Endothelial cell of umbilical vein (primary cell): ENCODE measurements at regions not wholly inside any gene's neighbourhood (a gene's known extent, or its start where the extent isn't known, plus 50 kb on each side); places are given as distances from the start of the nearest gene placed in this dataset.

ENCODE experiments used
- BruUV-seq: library from RNA; stranded (reverse); fragments of 400-500 nt; replicated peaks from 2 replicates; lab custom pipeline; 2021; lab: Mats Ljungman, UMichigan
- CTCF ChIA-PET: fragments of 300-600, 350-600 bp; sonication (Branson Sonifier 250); formaldehyde crosslinking; loops from one replicate; lab custom pipeline; 2021; ENCODE audit warnings: antibody characterized with exemption, inconsistent platforms; lab: Charles Lee
- POLR2A ChIA-PET: fragments of 300-600, 350-600 bp; sonication (Branson Sonifier 250); formaldehyde crosslinking; loops from one replicate; lab custom pipeline; 2021; ENCODE audit warnings: antibody characterized with exemption, inconsistent platforms; lab: Charles Lee
- DNase-seq: peaks from one replicate; pipeline ENCODE4 v3.0.0-alpha.2; 2011; ENCODE audit warnings: low read depth, low spot score
- FAIRE-seq: peaks from 2 replicates; lab custom pipeline; 2011; peaks lifted over from hg19 to GRCh38; lab: Jason Lieb, UNC
- H2AFZ ChIP-seq: 2 replicates; pipeline ENCODE4 v1.6.0; 2012; ENCODE audit warnings: low read depth, low read length, control low read depth, inconsistent platforms
- H3K27ac ChIP-seq: 2 replicates; pipeline ENCODE4 v1.5.1; 2011; ENCODE audit warnings: low read depth, mild to moderate bottlenecking, control low read depth, low read length, moderate library complexity; ENCODE audit not compliant: insufficient read depth
- H3K27me3 ChIP-seq, 2 experiments: 2 replicates each; pipeline versions ENCODE4 v1.6.0 to v1.6.1; 2011; ENCODE audit warnings: low read length in 2 of 2, mixed read lengths in 1 of 2; ENCODE audit not compliant: control insufficient read depth in 2 of 2, insufficient read depth in 2 of 2
- H3K36me3 ChIP-seq, 2 experiments: 2 replicates in 1 of 2; 3 replicates in 1 of 2; pipeline ENCODE4 v1.5.1; 2011; ENCODE audit warnings: low read length in 2 of 2, mild to moderate bottlenecking in 1 of 2, moderate library complexity in 1 of 2; ENCODE audit not compliant: control insufficient read depth in 2 of 2, insufficient read depth in 2 of 2; ENCODE audit errors: extremely low read depth in 1 of 2
- H3K4me1 ChIP-seq: 3 replicates; pipeline ENCODE4 v1.5.1; 2011; ENCODE audit warnings: mild to moderate bottlenecking, low read length; ENCODE audit not compliant: control insufficient read depth, insufficient read depth; ENCODE audit errors: extremely low read depth
- H3K4me2 ChIP-seq: 2 replicates; pipeline ENCODE4 v1.6.1; 2011; ENCODE audit warnings: low read length, control low read depth, mixed read lengths; ENCODE audit not compliant: insufficient read depth
- H3K4me3 ChIP-seq, 3 experiments: fragments of 200-600 bp in 1 of 3; sonication (generic), shearing (Covaris generic) in 1 of 3; replicated peaks in 1 of 3; 2 replicates each; pipeline ENCODE4 v1.5.1; 2011 to 2016; ENCODE audit warnings: control low read depth in 3 of 3, low read length in 3 of 3, mild to moderate bottlenecking in 2 of 3, inconsistent platforms in 1 of 3, low read depth in 1 of 3, moderate library complexity in 1 of 3; ENCODE audit not compliant: insufficient read depth in 1 of 3
- H3K79me2 ChIP-seq: 2 replicates; pipeline ENCODE4 v1.6.0; 2012; ENCODE audit warnings: low read length, inconsistent platforms; ENCODE audit not compliant: control insufficient read depth, insufficient read depth
- H3K9ac ChIP-seq: replicated peaks from 2 replicates; pipeline ENCODE3; 2011; ENCODE audit warnings: low read length, control low read depth; ENCODE audit not compliant: insufficient read depth; ENCODE audit errors: extremely low read depth
- H3K9me1 ChIP-seq: replicated peaks from 3 replicates; pipeline ENCODE4 v1.6.0; 2011; ENCODE audit warnings: mild to moderate bottlenecking, low read length; ENCODE audit not compliant: control insufficient read depth, insufficient read depth; ENCODE audit errors: extremely low read depth
- H3K9me3 ChIP-seq: replicated peaks from 2 replicates; pipeline ENCODE4 v1.5.1; 2012; ENCODE audit warnings: low read length, inconsistent platforms; ENCODE audit not compliant: control insufficient read depth, insufficient read depth
- H4K20me1 ChIP-seq: replicated peaks from 2 replicates; pipeline ENCODE3; 2011; ENCODE audit warnings: mild to moderate bottlenecking, low read length; ENCODE audit not compliant: control insufficient read depth, insufficient read depth; ENCODE audit errors: extremely low read depth
- CTCF ChIP-seq, 2 donors: IDR thresholded peaks; 1 replicate in 1 of 2; 2 replicates in 1 of 2; pipeline ENCODE4 v1.5.1; 2011; ENCODE audit warnings: low read length in 2 of 2, mild to moderate bottlenecking in 2 of 2, moderate library complexity in 2 of 2, control low read depth in 1 of 2, inconsistent platforms in 1 of 2, low read depth in 1 of 2; ENCODE audit not compliant: insufficient read depth in 1 of 2; ENCODE audit errors: extremely low read depth in 1 of 2
- EZH2 ChIP-seq: IDR thresholded peaks from 2 replicates; pipeline ENCODE4 v1.6.1; 2012; ENCODE audit warnings: borderline replicate concordance, low read depth, mild to moderate bottlenecking, moderate library complexity, low read length, inconsistent platforms; ENCODE audit not compliant: severe bottlenecking
- FOS ChIP-seq: IDR thresholded peaks from 2 replicates; pipeline ENCODE4 v1.6.1; 2011; ENCODE audit warnings: mild to moderate bottlenecking, low read length, moderate library complexity, borderline replicate concordance; ENCODE audit not compliant: insufficient read depth
- GATA2 ChIP-seq: IDR thresholded peaks from 2 replicates; pipeline ENCODE4 v1.7.0; 2011; ENCODE audit warnings: low read depth, mild to moderate bottlenecking, moderate library complexity, mixed read lengths, low read length; ENCODE audit not compliant: insufficient read length, insufficient read depth
- JUN ChIP-seq: IDR thresholded peaks from 2 replicates; pipeline ENCODE4 v1.6.1; 2011; ENCODE audit warnings: borderline replicate concordance, low read depth; ENCODE audit not compliant: insufficient read length, insufficient read depth
- MAX ChIP-seq: IDR thresholded peaks from 2 replicates; pipeline ENCODE4 v1.6.1; 2011; ENCODE audit not compliant: insufficient read depth, insufficient read length
- MYC ChIP-seq: IDR thresholded peaks from one replicate; pipeline ENCODE4 v1.6.1; 2011; ENCODE audit warnings: mild to moderate bottlenecking, low read depth, low read length
- POLR2A ChIP-seq: IDR thresholded peaks from 2 replicates; pipeline ENCODE4 v1.6.1; 2012; ENCODE audit warnings: low read depth, mild to moderate bottlenecking, control low read depth, low read length
- POLR2AphosphoS5 ChIP-seq: IDR thresholded peaks from 2 replicates; pipeline ENCODE4 v1.6.1; 2012; ENCODE audit warnings: low read depth, mild to moderate bottlenecking, control low read depth, low read length, moderate library complexity; ENCODE audit not compliant: insufficient read depth
- dilution Hi-C: fragments of 300-500 bp; cut with MboI; formaldehyde crosslinking; loops from one replicate; pipeline ENCODE4 v1.15.0; 2019; ENCODE audit warnings: low sequenced_read_pairs; ENCODE audit not compliant: extremely low pct_ligation_motif_present
- intact Hi-C: fragments of 100-400 bp; cut with micrococcal nuclease; formaldehyde crosslinking; loops from one replicate; pipeline ENCODE4 v1.10.0; 2022

- DNase-seq: no peak
- no TSS peak for BruUV-seq
- Histone ChIP-seq H3K9me3 (peaks cover 2% of the 10 kb centered on the region), H3K4me2 (no peak overlapping the region), H3K27me3 (no peaks in the 10 kb centered on the region), H2AFZ (no peak overlapping the region), H3K9me1 (no peaks in the 10 kb centered on the region), H3K79me2 (no peaks in the 10 kb centered on the region), H3K4me1 (no peaks in the 10 kb centered on the region), H3K36me3 (no peaks in the 10 kb centered on the region), H3K4me3 (no peak overlapping the region), H4K20me1 (no peaks in the 10 kb centered on the region), H3K27ac (no peak overlapping the region), H3K9ac (no peak overlapping the region)
- intact Hi-C loops: no loop called here
- CTCF ChIA-PET: no interaction called here
- POLR2A ChIA-PET: no interaction called here
- no peak for FAIRE-seq
- TF ChIP-seq MAX (no peak), EZH2 (no peak), MYC (no peak), FOS (no peak), POLR2AphosphoS5 (no peak), GATA2 (no peak), JUN (no peak), CTCF (IDR thresholded peaks at IDR 0.05; ENCODE audit: extremely low read depth in 1 of 2, insufficient read depth in 1 of 2, low read depth in 1 of 2, low read length in 2 of 2) (no peak), POLR2A (no peak)
- dilution Hi-C loops: no loop called here
Measured at GRCh38 chr2:77920838-77921366, 398.7 kb upstream of the LRRTM4 start.
